ENCODE measurements at regions not wholly inside any gene's neighbourhood (a gene's known extent, or its start where the extent isn't known, plus 50 kb on each side); places are given as distances from the start of the nearest gene placed in this dataset.

GRCh38 chr1:4292861-4293260, 361.5 kb upstream of the AJAP1 start:
- no peak for TF ChIP-seq EZH2 (IDR thresholded peaks at IDR 0.05; ENCODE audit: borderline replicate concordance, low read depth, low read length, severe bottlenecking)
- no peak for TF ChIP-seq CTCF (IDR thresholded peaks at IDR 0.05; ENCODE audit: extremely low read depth in 1 of 2, insufficient read depth in 1 of 2, low read depth in 1 of 2, low read length in 2 of 2)
- no peak for TF ChIP-seq POLR2AphosphoS5 (IDR thresholded peaks at IDR 0.05; ENCODE audit: insufficient read depth, low read depth, low read length)
- no peak for TF ChIP-seq GATA2 (IDR thresholded peaks at IDR 0.05; ENCODE audit: insufficient read depth, insufficient read length, low read depth, low read length)
- no peak for TF ChIP-seq POLR2A (IDR thresholded peaks at IDR 0.05; ENCODE audit: low read depth, low read length)
